HG02943 (cell line): ENCODE measurements at regions not wholly inside any gene's neighbourhood (a gene's known extent, or its start where the extent isn't known, plus 50 kb on each side); places are given as distances from the start of the nearest gene placed in this dataset.
A peak's percentile ranks its signal among the peaks of the same experiment; 100 is the strongest.
"Not testable (repeated sequence)": the region's sequence is repeated elsewhere in the genome, so short reads cannot be mapped to it uniquely, and the experiment has no call there.

Experiments
- ATAC-seq: cut with Tn5 transposase; IDR thresholded peaks from one replicate; pipeline ENCODE4 v1.9.1; 2021; ENCODE audit warnings: mild to moderate bottlenecking, low read depth, moderate library complexity; ENCODE audit not compliant: unreplicated experiment

DNA sequence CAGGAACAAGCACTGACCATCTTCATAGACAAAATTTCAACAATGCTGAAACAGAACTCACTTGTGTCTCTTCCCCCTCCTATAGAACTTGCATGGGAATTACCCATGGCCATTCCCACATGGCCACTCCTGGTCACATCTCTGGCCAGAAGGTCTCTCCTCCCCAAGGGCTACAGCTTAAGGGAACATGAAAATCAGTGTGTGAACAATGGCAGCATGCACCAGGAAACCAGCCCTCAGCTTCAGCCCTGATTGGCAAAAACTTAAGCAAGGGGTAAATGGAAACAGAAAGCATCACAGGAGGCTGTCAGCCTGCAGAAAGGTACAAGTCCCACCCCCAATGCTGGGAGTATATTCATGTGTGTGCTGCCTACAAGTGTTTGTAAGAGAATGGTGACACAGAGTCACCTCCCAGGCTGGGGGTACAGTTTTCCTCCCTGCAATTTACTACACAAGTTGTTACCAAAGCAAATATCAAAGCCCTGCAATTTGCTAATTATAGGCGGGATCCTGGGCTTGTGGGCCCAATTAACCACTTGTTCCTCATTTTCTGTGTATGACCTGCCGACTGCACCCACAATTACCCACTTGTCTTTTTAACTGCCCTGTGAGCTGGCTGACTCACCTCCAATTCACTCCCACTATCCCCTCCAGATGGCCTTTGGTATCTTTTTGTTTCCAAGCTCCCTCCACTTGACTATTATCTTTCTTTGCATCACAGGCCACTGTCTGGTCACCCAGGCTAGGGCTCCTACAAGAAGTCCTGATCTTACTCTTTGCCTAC is 84.4 kb upstream of the HES1 start:
- ATAC-seq = no peak

DNA sequence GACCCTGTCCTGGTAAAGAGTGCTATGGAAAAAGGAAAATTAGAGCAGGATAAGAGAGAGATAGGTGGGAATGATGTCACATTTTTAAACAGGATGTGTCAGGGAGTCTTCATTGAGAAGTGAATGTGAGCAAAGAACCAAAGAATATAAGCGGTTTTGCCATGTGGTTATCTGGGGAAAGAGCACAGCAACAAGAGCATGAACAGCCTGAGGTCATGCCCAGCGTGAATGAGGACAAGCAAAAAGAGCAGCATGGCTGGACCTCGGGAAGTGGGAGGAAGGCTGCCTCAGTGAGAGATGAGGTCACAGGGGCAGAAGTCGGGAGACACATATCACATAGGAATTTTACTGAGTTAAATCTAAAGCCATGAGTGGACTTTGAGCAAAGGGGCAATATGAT is 82.8 kb upstream of the HES1 start:
- ATAC-seq = no peak

DNA sequence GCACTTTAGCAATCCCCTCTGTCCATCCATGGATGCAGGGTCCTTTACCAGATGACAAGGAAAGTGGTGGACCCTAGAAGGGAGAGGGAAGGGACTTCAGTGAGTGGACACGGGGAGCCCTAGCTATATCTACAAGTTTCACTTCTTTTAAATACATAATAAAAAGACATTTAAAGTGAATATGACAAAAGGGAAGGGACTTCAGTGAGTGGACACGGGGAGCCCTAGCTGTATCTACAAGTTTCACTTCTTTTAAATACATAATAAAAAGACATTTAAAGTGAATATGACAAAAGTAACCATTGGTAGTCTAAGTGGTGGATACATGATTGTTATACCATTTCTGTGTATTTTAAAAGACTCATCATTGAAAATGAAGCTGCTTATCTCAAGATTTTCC is 81.9 kb upstream of the HES1 start:
- ATAC-seq = no peak

DNA sequence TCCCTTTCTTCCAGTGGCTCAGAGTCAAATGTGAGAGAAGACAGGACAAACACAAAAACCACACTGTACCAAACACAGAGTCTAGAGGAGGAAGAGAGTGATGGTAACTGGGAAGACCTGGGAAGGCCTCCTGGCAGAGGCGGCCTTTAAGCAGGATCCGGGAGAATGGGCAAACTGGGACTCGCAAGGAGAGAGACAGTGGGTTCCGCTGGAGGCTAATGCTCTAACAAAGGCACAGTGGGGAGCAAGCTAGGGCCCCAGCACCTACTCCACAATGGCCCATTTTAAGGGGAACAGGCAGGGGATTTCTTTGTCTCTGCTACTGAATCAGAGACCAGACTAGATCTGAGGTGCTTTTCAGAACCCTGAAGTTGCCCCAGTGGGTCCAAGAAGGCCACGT is 81.4 kb upstream of the HES1 start:
- ATAC-seq = no peak

DNA sequence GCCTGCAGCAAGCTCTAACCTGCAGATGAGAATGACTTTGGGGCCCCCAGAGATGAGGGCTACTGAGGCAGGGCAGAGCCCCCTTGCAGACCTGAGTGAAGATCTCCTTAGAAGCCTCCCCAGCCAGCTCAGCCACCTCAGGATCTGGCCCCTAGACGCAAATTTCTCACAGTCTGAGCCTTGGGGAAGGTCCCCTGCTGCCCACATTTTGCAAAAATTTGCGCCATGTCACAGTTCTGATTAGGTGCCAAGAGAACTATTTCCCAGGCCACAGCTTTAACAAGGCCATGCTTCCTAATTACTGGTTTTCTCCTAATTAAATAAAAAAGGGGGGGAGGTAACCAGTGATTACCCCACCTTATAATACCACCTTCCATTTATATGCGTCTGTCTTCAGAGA is 81.0 kb upstream of the HES1 start:
- ATAC-seq = no peak

GRCh38 chr3:194056323-194056722 is 79.6 kb upstream of the HES1 start:
- not testable (repeated sequence) for ATAC-seq

- no peak for ATAC-seq
These were observed 79.1 kb upstream of the HES1 start for GRCh38 chr3:194056731-194057415.

DNA sequence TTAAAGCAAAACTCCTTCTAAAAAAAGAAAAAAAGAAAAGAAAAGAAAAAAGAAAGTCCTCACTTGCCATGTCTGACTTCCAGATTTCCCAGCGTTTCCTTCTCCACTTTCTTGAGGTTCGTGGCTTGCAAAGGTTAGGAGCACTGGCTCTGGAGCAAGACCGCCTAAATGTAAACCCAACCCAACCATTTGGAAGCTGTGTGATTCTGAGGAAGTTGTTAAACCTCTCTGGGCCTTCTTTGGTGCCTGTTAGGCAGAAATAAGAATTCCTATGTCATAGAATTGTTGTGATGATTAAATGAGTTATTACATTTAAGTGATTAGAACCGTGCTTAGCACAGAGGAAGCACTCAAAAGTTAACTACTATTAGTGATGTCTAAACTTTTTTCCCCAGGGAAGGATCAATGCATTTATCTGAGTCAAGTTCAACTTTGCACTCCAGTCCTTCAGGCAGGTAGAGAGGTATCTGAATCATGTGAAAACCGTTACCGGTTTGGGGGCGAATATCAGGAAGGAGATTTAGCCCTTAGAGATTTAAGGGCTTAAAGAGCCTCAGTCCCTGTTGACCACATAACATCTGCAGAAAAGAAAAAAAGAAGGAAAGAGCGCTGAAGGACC is 78.3 kb upstream of the HES1 start:
- ATAC-seq = no peak

DNA sequence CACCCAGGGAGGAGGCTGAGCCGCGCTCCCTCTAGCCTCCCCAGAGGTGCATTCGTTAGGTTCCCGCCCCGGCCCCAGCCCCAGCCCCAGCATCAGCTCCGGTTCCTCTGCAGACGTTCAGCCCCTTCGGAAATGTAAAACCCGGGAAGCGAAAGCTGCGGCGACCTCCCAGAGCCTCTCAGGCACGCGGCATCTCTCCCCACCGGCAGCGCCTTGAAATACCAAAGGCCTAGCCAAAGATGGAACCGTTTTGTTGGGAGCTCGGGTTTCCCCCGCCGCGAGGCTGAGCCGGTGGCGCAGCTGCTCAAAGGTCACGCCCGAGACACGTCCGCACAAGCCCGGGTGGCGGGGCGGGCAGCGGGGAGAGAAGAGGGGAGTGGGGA is 77.8 kb upstream of the HES1 start:
- no peak for ATAC-seq

GRCh38 chr3:194058753-194059152 is 77.2 kb upstream of the HES1 start:
- ATAC-seq = no peak

DNA sequence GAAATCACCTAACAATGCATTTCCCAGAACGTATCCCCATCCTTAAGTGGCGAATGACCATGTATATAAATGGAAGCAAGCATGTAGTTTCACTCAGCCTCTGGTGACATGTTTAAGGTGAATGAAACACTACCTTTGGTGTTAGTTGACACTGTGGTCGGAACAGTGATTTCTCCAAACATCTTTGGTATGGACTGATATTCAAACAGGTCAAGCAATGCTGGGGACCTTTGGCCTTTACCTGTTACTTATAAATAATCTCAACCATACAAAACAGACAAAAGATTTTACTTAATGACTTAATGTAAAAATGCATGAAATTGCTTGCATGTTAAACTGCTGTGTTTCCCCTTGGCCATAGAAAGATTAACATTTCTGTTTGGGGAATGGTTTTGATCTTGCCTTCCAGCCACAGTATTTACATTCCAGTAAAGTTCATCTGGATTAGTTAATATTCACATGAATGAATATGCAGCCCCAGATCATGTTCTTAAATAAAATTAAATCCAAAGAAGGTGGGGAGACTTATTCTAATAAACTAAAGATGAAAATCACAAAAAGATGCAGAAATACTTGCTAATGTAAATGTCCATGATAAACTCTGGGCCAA is 74.4 kb upstream of the HES1 start:
- no peak for ATAC-seq

- no peak for ATAC-seq
These were observed 73.1 kb upstream of the HES1 start for GRCh38 chr3:194062830-194063229.

DNA sequence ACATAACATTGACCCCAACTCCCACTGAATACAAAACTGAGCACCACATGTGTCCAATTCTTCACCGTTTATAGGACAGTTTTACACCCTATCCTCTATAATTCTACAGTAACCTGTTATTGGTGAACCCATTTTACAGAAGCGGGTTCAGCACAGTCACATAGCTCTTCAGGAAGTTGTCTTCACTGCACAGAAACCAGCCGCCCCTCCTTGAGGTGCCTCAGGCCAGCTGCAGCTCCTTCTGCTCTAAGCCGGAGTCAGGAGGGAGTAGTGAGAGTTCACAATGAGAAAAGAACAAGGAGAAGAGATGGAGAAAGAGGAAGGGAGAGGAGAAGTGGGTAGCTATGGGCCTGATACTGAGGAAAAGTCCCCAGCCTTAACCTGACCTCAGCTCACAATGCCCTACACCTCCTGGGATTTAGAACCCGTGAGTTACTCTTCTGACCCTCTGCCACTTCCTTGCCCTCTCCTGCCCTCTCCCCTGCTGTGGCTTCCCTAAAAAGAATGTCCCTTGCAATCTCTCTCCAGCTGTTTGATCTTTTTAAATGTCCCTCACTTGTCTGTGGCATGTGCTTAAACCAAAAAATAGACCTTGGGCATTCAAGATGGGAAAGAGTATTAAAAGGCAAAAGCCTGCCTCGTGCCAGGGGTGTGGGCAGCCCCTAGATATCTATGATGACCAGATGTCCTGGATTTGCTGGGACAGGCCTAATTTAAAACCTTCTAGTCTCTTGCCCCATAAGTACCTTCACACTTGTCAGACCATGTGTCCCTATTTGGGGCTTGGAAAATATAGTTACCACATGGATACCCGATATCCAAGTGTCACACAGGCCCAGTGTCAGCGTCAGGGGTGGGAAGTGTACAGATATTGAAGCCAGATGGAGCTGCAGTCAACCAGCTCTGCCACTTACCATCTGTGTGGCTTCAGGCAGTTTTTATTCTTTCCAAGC is 71.3 kb upstream of the HES1 start:
- no peak for ATAC-seq

- ATAC-seq = not testable (repeated sequence)
These were observed 68.6 kb upstream of the HES1 start for GRCh38 chr3:194067327-194067726.

DNA sequence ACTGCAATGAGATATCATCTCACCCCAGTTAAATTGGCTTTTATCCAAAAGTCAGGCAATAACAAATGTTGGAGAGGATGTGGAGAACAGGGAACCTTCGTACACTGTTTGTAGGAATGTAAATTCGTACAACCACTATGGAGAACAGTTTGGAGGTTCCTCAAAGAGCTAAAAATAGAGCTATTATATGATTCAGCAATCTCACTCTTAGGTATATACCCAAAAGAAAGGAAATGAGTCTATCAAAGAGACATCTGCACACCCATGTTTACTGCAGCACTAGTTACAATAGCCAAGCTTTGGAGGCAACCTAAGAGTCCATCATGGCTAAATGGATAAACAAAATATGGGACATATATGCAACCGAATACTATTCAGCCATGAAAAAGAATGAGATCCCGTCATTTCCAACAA is 68.0 kb upstream of the HES1 start:
- no peak for ATAC-seq

DNA sequence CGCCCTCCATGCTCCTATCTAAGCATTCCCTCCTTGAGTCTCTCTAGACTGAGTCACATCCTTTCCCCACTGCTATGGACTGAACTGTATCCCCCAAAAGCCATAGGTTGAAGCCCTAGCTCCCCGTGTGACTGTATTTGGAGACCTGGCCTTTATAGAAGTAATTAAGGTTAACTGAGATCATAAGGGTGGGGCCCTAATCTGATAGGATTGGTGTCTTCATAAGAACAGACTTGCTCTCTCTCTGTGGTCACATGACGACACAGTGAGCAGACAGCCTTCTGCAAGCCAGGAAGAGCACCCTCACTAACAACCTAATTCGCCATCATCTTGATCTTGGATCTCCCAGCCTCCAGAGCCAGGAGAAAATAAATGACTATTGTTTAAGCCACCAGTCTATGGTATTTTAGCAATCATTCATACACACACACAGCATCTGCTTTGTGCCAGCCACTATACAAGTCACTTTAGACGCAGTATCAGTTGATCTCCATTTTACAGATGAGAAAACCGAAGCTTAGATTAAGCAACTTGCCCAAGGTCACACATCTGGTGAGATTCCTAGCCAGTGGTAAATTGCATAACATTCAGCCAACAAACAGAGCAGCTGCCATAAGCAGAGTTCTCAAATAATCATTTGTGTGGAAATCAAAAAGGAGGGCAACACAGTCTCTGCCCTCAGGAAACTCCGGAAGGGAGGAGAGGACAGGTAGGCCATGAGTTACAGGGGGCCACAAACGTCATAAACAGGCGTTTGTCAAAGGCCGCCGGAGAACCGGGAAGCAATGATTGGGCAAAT is 66.3 kb upstream of the HES1 start:
- no peak for ATAC-seq

GRCh38 chr3:194070220-194070633 is 65.7 kb upstream of the HES1 start:
- no peak for ATAC-seq

GRCh38 chr3:194070634-194071409 is 65.1 kb upstream of the HES1 start:
- peak; percentile 85 for ATAC-seq

DNA sequence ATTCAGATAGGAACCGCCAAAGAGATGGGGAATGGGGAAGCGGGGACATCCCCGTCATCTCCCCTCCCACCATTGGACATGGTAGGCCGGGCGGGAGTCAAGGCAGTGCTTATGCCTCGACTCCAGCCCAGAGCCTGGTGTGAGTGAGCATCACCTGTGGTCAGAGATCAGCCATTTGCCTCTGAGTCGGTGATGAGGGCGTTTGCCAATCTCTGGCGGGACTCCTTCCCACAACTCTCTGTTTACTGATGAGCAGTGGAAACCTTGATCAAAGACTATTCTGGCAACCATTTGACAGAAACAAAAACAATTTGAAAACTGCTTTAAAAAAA is 63.9 kb upstream of the HES1 start:
- no peak for ATAC-seq
